Natural killer cell (primary cell): ENCODE measurements at regions not wholly inside any gene's neighbourhood (a gene's known extent, or its start where the extent isn't known, plus 50 kb on each side); places are given as distances from the start of the nearest gene placed in this dataset.

ENCODE experiments used
- ATAC-seq, 3 donors: fragments of 150-1000 bp in 2 of 3; fragments of 200-7000 bp in 1 of 3; cut with Tn5 transposase; 1 replicate in 1 of 3; 2 replicates in 2 of 3; pipeline ENCODE4 v1.10.0; 2021; ENCODE audit warnings: mild to moderate bottlenecking in 2 of 3, moderate library complexity in 2 of 3
- DNase-seq, 2 donors: peaks; one replicate each; pipeline versions ENCODE4 v3.0.0 to v3.0.0-alpha.2; 2013 to 2021; ENCODE audit warnings: mixed read lengths in 1 of 2
- H3K27ac ChIP-seq: one replicate; pipeline ENCODE4 v1.5.1; 2013; ENCODE audit warnings: mild to moderate bottlenecking, low read length
- H3K27me3 ChIP-seq: one replicate; pipeline ENCODE4 v1.6.1; 2013; ENCODE audit warnings: low read length; ENCODE audit not compliant: control insufficient read depth, insufficient read depth
- H3K36me3 ChIP-seq: one replicate; pipeline ENCODE4 v1.6.1; 2013; ENCODE audit warnings: low read length; ENCODE audit not compliant: control insufficient read depth, insufficient read depth
- H3K4me1 ChIP-seq: one replicate; pipeline ENCODE4 v1.6.1; 2013; ENCODE audit warnings: low read length; ENCODE audit not compliant: control insufficient read depth, insufficient read depth
- H3K4me3 ChIP-seq: one replicate; pipeline ENCODE4 v1.5.1; 2013; ENCODE audit warnings: low read length
- H3K9me3 ChIP-seq: one replicate; pipeline ENCODE4 v1.6.1; 2013; ENCODE audit warnings: low read length; ENCODE audit not compliant: control insufficient read depth, insufficient read depth
- H3K27ac Mint-ChIP-seq, 2 donors: one replicate each; pipeline ENCODE4 v1.8.0; 2022; ENCODE audit warnings: mild to moderate bottlenecking in 2 of 2, mixed read lengths in 2 of 2, moderate library complexity in 1 of 2
- H3K27me3 Mint-ChIP-seq, 2 donors: one replicate each; pipeline ENCODE4 v1.8.0; 2022; ENCODE audit warnings: low read depth in 2 of 2, mixed read lengths in 2 of 2
- H3K36me3 Mint-ChIP-seq: one replicate; pipeline ENCODE4 v1.8.0; 2022; ENCODE audit warnings: mixed read lengths
- H3K4me1 Mint-ChIP-seq, 2 donors: one replicate each; pipeline ENCODE4 v1.8.0; 2022; ENCODE audit warnings: mixed read lengths in 2 of 2
- H3K4me3 Mint-ChIP-seq: one replicate; pipeline ENCODE4 v1.8.0; 2022; ENCODE audit warnings: mild to moderate bottlenecking, moderate library complexity, mixed read lengths
- H3K9me3 Mint-ChIP-seq, 2 donors: one replicate each; pipeline ENCODE4 v1.8.0; 2022; ENCODE audit warnings: mixed read lengths in 2 of 2
- WGBS: methylation state at CpG from one replicate; pipeline ENCODE4 v1.1.7; 2013; ENCODE audit warnings: missing lambda C conversion rate; ENCODE audit not compliant: insufficient coverage; 5-methylcytosine and 5-hydroxymethylcytosine counted together
- intact Hi-C: fragments of 100-400 bp; cut with micrococcal nuclease; formaldehyde crosslinking; loops from one replicate; pipeline ENCODE4 v1.14.2; 2022
- TF ChIP-seq, protein P1 (sequence below): fragments of 200-600 bp; IDR thresholded peaks from one replicate; pipeline ENCODE4 v1.8.0; 2022; ENCODE audit warnings: antibody characterized with exemption

- no peaks in the 10 kb centered on the region for H3K4me1 ChIP-seq
- no peaks in the 10 kb centered on the region for H3K36me3 ChIP-seq
- Mint-ChIP-seq H3K4me1 (peaks cover 0 to 11% of the 10 kb centered on the region in 2 donors), H3K36me3 (no peaks in the 10 kb centered on the region), H3K9me3 (peaks cover 5 to 7% of the 10 kb centered on the region in 2 donors), H3K27ac (no peak overlapping the region), H3K4me3 (no peak overlapping the region), H3K27me3 (peaks cover 0 to 3% of the 10 kb centered on the region in 2 donors)
- WGBS = 96% methylated on average over 4 of the region's 4 CpGs
- ATAC-seq (no peak), DNase-seq (no peak)
- TF ChIP-seq, protein P1, sequence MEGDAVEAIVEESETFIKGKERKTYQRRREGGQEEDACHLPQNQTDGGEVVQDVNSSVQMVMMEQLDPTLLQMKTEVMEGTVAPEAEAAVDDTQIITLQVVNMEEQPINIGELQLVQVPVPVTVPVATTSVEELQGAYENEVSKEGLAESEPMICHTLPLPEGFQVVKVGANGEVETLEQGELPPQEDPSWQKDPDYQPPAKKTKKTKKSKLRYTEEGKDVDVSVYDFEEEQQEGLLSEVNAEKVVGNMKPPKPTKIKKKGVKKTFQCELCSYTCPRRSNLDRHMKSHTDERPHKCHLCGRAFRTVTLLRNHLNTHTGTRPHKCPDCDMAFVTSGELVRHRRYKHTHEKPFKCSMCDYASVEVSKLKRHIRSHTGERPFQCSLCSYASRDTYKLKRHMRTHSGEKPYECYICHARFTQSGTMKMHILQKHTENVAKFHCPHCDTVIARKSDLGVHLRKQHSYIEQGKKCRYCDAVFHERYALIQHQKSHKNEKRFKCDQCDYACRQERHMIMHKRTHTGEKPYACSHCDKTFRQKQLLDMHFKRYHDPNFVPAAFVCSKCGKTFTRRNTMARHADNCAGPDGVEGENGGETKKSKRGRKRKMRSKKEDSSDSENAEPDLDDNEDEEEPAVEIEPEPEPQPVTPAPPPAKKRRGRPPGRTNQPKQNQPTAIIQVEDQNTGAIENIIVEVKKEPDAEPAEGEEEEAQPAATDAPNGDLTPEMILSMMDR = no peak
- no peak overlapping the region for H3K4me3 ChIP-seq
- H3K27me3 ChIP-seq = no peaks in the 10 kb centered on the region
- H3K27ac ChIP-seq = no peak overlapping the region
- intact Hi-C loops = no loop called here
- H3K9me3 ChIP-seq = no peaks in the 10 kb centered on the region
Measured at GRCh38 chr2:121130301-121130850, 154.6 kb downstream of the TFCP2L1 start.

DNA sequence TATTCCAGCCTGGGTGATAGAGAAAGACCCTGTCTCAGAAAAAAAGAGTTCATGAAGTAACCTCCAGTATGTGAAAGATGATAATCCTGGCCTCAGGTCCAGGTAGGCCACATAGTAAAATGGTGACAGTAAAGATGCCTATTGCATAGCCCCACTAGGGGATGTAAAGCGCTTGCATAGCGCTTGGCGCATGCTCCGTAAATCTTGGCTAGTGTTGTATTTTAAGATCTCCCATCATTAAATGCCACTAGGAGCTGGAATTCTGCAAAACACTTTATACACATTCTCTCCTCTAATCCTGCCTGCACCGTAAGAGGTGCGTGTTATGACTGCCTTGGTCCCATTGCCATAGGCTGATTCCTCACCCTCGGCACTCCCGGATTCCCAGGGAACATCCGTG is 153.6 kb downstream of the TFCP2L1 start:
- Histone ChIP-seq H3K9me3 (no peaks in the 10 kb centered on the region), H3K27ac (no peak overlapping the region), H3K36me3 (no peaks in the 10 kb centered on the region), H3K27me3 (no peaks in the 10 kb centered on the region), H3K4me3 (no peak overlapping the region), H3K4me1 (no peaks in the 10 kb centered on the region)
- no peak for DNase-seq
- no peak for ATAC-seq
- peaks cover 5 to 7% of the 10 kb centered on the region in 2 donors for H3K9me3 Mint-ChIP-seq
- H3K27me3 Mint-ChIP-seq = peaks cover 0 to 3% of the 10 kb centered on the region in 2 donors
- TF ChIP-seq, protein P1 = no peak
- WGBS = 84% methylated on average over 9 of the region's 9 CpGs
- no peak overlapping the region for H3K27ac Mint-ChIP-seq
- H3K4me1 Mint-ChIP-seq = peaks cover 0 to 11% of the 10 kb centered on the region in 2 donors
- no peak overlapping the region for H3K4me3 Mint-ChIP-seq
- intact Hi-C loops = no loop called here
- no peaks in the 10 kb centered on the region for H3K36me3 Mint-ChIP-seq

DNA sequence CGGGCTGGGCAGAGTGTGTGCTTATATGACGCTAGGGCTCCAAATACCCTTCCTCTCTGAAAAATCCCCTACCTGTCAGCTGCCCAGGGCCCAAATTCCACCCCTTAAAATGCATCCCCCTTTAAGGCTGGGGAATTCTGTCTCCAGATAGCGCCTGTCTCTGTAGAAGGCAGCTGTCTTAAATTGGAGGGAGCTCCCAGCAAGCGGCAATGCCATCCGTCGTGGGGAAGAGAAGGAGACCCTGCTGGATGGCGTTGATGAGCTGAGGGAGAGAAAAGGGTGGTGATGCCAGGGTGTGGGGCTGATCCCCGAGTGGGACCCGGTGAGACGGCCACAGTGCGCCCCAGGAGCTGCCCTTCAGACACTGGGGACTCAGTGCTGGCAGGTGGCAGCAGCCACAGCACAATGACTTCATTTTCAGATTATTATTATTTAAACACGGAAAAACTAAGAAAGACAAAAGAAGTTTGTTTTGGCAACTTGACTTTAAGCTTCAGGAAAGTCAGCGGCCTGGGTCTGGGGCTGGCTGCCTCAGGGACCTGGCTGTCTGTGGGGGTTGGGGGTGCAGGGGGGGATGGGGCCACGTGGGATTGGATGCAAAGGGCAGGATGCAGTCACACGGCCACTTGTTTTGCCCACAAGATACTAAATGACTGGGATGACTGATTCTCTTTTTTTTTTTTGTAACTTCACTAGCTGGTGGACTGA is 152.8 kb downstream of the TFCP2L1 start:
- no peaks in the 10 kb centered on the region for H3K36me3 ChIP-seq
- Mint-ChIP-seq H3K9me3 (peaks cover 5 to 7% of the 10 kb centered on the region in 2 donors), H3K4me3 (no peak overlapping the region), H3K4me1 (peaks cover 0 to 11% of the 10 kb centered on the region in 2 donors), H3K36me3 (no peaks in the 10 kb centered on the region), H3K27ac (no peak overlapping the region), H3K27me3 (peaks cover 0 to 3% of the 10 kb centered on the region in 2 donors)
- H3K4me1 ChIP-seq = no peaks in the 10 kb centered on the region
- intact Hi-C loops = no loop called here
- no peak for ATAC-seq
- DNase-seq = no peak
- H3K4me3 ChIP-seq = no peak overlapping the region
- no peak overlapping the region for H3K27ac ChIP-seq
- 83% methylated on average over 15 of the region's 15 CpGs for WGBS
- H3K27me3 ChIP-seq = no peaks in the 10 kb centered on the region
- no peaks in the 10 kb centered on the region for H3K9me3 ChIP-seq
- TF ChIP-seq, protein P1 = no peak

DNA sequence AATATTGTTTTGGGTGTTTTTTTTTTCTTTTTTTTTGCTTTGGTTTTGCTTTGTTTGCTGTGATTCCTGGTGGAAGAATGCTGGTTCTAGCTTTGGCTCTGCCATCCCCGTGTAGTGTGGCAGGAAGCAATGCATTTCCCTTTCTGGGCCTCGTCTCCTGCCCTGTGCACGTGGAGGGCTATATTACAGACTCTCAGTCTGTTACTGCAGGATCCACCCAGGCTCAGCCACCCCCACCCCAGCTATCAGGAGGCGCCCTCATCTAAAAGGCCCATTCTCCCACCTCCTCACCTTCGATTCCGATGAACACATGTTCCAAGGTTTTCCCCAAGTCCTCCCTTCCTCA is 152.3 kb downstream of the TFCP2L1 start:
- Histone ChIP-seq H3K9me3 (no peaks in the 10 kb centered on the region), H3K4me3 (no peak overlapping the region), H3K27ac (no peak overlapping the region), H3K36me3 (no peaks in the 10 kb centered on the region), H3K4me1 (no peaks in the 10 kb centered on the region), H3K27me3 (no peaks in the 10 kb centered on the region)
- TF ChIP-seq, protein P1 = no peak
- 49% methylated on average over 6 of the region's 6 CpGs for WGBS
- intact Hi-C loops = no loop called here
- ATAC-seq (no peak), DNase-seq (no peak)
- Mint-ChIP-seq H3K9me3 (peaks cover 5 to 7% of the 10 kb centered on the region in 2 donors), H3K27ac (no peak overlapping the region), H3K36me3 (no peaks in the 10 kb centered on the region), H3K4me3 (no peak overlapping the region), H3K27me3 (peaks cover 0 to 3% of the 10 kb centered on the region in 2 donors), H3K4me1 (peaks cover 0 to 11% of the 10 kb centered on the region in 2 donors)
